Endothelial cell (in vitro differentiated cells): ENCODE measurements at regions not wholly inside any gene's neighbourhood (a gene's known extent, or its start where the extent isn't known, plus 50 kb on each side); places are given as distances from the start of the nearest gene placed in this dataset.

Experiments
- DNase-seq: peaks from one replicate; pipeline ENCODE4 v3.0.0; 2021; ENCODE audit warnings: low spot score
- H3K27ac Mint-ChIP-seq: one replicate; pipeline ENCODE4 v1.8.0; 2021; ENCODE audit warnings: mixed read lengths, inconsistent platforms; ENCODE audit not compliant: unreplicated experiment
- H3K27me3 Mint-ChIP-seq: one replicate; pipeline ENCODE4 v1.8.0; 2021; ENCODE audit warnings: mild to moderate bottlenecking, moderate library complexity, mixed read lengths, inconsistent platforms; ENCODE audit not compliant: unreplicated experiment
- H3K36me3 Mint-ChIP-seq: one replicate; pipeline ENCODE4 v1.8.0; 2021; ENCODE audit warnings: mild to moderate bottlenecking, low read depth, mixed read lengths, inconsistent platforms; ENCODE audit not compliant: unreplicated experiment
- H3K4me1 Mint-ChIP-seq: one replicate; pipeline ENCODE4 v1.8.0; 2021; ENCODE audit warnings: mild to moderate bottlenecking, mixed read lengths, inconsistent platforms; ENCODE audit not compliant: unreplicated experiment
- H3K4me3 Mint-ChIP-seq: one replicate; pipeline ENCODE4 v1.8.0; 2021; ENCODE audit warnings: mild to moderate bottlenecking, mixed read lengths, inconsistent platforms; ENCODE audit not compliant: unreplicated experiment
- H3K9me3 Mint-ChIP-seq: one replicate; pipeline ENCODE4 v1.8.0; 2021; ENCODE audit warnings: mixed read lengths, inconsistent platforms; ENCODE audit not compliant: unreplicated experiment
- TF ChIP-seq, protein P1 (sequence below): fragments of 200-600 bp; sonication (generic); IDR thresholded peaks from one replicate; pipeline ENCODE4 v1.5.0; 2021; ENCODE audit warnings: antibody characterized with exemption; ENCODE audit not compliant: unreplicated experiment

DNA sequence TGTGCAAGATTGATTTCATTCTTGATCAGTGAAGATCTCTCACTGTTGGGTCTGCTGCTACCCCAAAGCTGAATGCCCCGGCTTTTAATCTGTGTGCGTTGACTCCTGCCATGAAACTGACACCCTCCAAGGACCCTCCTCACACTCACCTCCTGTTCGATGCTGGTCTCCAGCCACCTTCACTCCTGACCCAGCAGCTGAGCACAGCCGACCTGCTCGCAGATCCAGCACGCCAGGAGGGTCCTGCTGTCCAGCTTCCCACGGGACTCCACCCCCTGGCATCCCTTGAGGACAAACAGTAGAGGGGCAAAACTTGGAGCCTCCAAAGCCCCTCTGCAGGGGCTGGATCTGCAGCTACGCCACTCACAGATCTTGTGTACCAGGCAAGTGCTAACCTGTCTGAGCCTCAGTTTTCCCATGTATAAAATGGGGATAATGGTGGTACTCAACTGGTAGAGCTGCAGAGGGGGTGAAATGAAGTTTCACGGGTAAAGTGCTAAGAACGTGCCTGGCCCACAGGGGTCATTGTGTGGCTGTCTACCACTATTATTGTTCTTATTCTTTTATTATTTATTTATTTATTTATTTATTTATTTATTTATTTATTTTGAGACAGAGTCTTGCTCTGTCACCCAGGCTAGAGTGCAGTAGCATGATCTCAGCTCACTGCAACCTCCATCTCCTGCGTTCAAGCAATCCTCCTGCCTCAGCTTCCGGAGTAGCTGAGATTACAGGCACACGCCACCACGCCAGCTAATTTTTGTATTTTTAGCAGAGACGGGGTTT lies 178.0 kb downstream of the PHETA1 start:
- no peaks in the 10 kb centered on the region for H3K9me3 Mint-ChIP-seq
- H3K36me3 Mint-ChIP-seq = no peaks in the 10 kb centered on the region
- DNase-seq = no peak
- TF ChIP-seq, protein P1, sequence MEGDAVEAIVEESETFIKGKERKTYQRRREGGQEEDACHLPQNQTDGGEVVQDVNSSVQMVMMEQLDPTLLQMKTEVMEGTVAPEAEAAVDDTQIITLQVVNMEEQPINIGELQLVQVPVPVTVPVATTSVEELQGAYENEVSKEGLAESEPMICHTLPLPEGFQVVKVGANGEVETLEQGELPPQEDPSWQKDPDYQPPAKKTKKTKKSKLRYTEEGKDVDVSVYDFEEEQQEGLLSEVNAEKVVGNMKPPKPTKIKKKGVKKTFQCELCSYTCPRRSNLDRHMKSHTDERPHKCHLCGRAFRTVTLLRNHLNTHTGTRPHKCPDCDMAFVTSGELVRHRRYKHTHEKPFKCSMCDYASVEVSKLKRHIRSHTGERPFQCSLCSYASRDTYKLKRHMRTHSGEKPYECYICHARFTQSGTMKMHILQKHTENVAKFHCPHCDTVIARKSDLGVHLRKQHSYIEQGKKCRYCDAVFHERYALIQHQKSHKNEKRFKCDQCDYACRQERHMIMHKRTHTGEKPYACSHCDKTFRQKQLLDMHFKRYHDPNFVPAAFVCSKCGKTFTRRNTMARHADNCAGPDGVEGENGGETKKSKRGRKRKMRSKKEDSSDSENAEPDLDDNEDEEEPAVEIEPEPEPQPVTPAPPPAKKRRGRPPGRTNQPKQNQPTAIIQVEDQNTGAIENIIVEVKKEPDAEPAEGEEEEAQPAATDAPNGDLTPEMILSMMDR = no peak
- H3K4me3 Mint-ChIP-seq = no peak overlapping the region
- no peak overlapping the region for H3K27ac Mint-ChIP-seq
- peaks cover 2% of the 10 kb centered on the region for H3K27me3 Mint-ChIP-seq
- H3K4me1 Mint-ChIP-seq = no peaks in the 10 kb centered on the region

DNA sequence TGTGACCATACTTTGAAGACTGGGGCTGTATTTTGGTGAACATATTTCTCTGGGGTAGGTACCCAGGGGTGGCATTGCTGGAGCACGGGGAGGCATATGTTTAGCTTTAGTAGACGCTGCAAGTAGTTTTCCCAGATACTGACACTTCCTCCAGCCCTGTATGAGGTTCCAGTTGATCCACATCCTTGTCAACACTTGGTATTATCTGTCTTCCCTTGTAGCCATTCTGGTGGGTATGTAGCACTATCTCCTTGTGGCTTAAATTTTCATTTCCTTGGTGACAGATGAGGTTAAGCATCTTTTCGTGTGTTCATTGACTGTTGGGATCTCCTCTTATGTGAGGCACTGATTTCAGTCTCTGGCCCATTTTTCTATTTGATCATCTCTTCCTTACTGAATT lies 179.1 kb downstream of the PHETA1 start:
- TF ChIP-seq, protein P1 = no peak
- no peak for DNase-seq
- Mint-ChIP-seq H3K36me3 (no peaks in the 10 kb centered on the region), H3K27ac (no peak overlapping the region), H3K9me3 (no peaks in the 10 kb centered on the region), H3K4me3 (no peak overlapping the region), H3K27me3 (peaks cover 2% of the 10 kb centered on the region), H3K4me1 (no peaks in the 10 kb centered on the region)

DNA sequence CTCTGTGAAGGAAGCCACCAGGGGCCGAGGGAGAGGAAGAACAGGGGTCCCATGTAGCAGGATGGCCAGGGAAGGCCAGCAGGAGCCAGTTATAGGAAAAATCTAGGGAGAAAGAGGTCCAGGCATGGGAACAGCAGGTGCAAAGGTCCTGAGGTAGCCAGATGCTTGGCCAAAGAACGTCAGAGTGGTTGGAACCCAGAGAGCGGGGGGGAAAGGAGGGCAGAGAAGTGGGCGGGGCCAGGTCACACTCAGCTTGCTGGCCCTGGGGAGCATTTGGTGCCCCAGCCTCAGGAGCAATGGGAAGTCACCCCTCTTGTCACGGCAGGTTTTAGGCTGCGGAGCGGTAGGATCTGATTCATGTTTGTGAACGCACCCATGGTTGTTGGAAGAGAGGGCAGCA lies 180.5 kb downstream of the PHETA1 start:
- DNase-seq = no peak
- H3K4me3 Mint-ChIP-seq = no peak overlapping the region
- no peak overlapping the region for H3K27ac Mint-ChIP-seq
- no peaks in the 10 kb centered on the region for H3K4me1 Mint-ChIP-seq
- TF ChIP-seq, protein P1 = no peak
- no peaks in the 10 kb centered on the region for H3K9me3 Mint-ChIP-seq
- H3K27me3 Mint-ChIP-seq = peaks cover 2% of the 10 kb centered on the region
- H3K36me3 Mint-ChIP-seq = no peaks in the 10 kb centered on the region

DNA sequence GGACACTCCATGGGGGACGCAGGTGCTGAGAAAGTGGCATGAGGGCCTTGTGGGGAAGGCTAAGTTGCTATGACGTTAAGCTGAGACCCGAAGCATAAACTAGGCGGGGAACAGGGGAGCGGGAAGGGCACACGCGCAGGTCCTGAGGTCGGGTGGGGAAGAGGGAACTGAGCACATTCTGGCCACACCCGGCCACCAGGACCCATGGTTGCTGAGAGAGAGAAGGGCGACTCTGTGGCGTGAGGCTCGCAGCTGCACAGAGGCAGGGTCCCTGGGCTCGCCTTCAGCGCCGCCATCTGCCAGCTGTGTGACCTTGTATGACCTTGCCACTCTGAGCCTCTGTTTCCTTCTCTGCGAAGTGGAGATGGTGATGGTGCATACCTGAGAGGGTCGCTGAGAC lies 182.5 kb downstream of the PHETA1 start:
- H3K36me3 Mint-ChIP-seq = no peaks in the 10 kb centered on the region
- H3K27me3 Mint-ChIP-seq = peaks cover 2% of the 10 kb centered on the region
- TF ChIP-seq, protein P1 = no peak
- no peaks in the 10 kb centered on the region for H3K9me3 Mint-ChIP-seq
- DNase-seq = no peak
- no peaks in the 10 kb centered on the region for H3K4me1 Mint-ChIP-seq
- H3K27ac Mint-ChIP-seq = no peak overlapping the region
- H3K4me3 Mint-ChIP-seq = no peak overlapping the region

DNA sequence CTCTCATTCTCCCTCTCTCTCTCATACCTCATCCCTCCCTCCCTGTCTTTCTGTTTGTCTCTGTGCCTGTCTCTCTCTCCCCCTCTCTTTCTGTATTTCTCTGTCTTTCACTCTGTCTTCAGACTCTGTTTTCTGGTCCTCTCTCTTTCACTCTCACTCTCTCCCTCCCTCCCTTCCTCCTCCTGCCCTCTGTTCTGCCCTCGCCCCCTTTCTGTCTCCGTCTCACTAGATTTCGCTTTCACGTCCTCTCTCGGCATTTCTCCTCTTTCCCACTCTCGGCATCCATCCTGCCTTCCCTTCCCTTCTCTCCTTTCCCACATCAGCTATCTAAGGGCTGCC lies 183.0 kb downstream of the PHETA1 start:
- Mint-ChIP-seq H3K4me1 (no peaks in the 10 kb centered on the region), H3K27me3 (peaks cover 2% of the 10 kb centered on the region), H3K4me3 (no peak overlapping the region), H3K36me3 (no peaks in the 10 kb centered on the region), H3K9me3 (no peaks in the 10 kb centered on the region), H3K27ac (no peak overlapping the region)
- TF ChIP-seq, protein P1 = no peak
- DNase-seq = no peak
